HEK293T (cell line): ENCODE measurements at regions not wholly inside any gene's neighbourhood (a gene's known extent, or its start where the extent isn't known, plus 50 kb on each side); places are given as distances from the start of the nearest gene placed in this dataset.

Experiments used
- ARNT ChIP-seq: fragments of 450-650 bp; IDR thresholded peaks from 2 replicates; pipeline ENCODE4 v1.6.1; 2017; ENCODE audit warnings: mild to moderate bottlenecking
- BHLHE40 ChIP-seq: fragments of 450-650 bp; IDR thresholded peaks from 2 replicates; pipeline ENCODE4 v1.6.1; 2016; ENCODE audit warnings: mild to moderate bottlenecking, moderate library complexity, borderline replicate concordance
- CTBP1 ChIP-seq: fragments of 450-650 bp; IDR thresholded peaks from 2 replicates; pipeline ENCODE4 v1.6.1; 2016; ENCODE audit warnings: borderline replicate concordance
- ELF4 ChIP-seq: fragments of 450-650 bp; IDR thresholded peaks from 2 replicates; pipeline ENCODE4 v1.6.1; 2017; ENCODE audit warnings: antibody characterized with exemption
- FOXA1 ChIP-seq: fragments of 450-650 bp; IDR thresholded peaks from 2 replicates; pipeline ENCODE4 v1.6.1; 2016; ENCODE audit warnings: mild to moderate bottlenecking
- FOXK2 ChIP-seq: fragments of 450-650 bp; IDR thresholded peaks from 2 replicates; pipeline ENCODE4 v1.6.1; 2016; ENCODE audit warnings: mild to moderate bottlenecking
- FOXM1 ChIP-seq: fragments of 450-650 bp; IDR thresholded peaks from 2 replicates; pipeline ENCODE4 v1.6.1; 2017; ENCODE audit warnings: mild to moderate bottlenecking, borderline replicate concordance
- HDGF ChIP-seq: fragments of 450-650 bp; IDR thresholded peaks from 2 replicates; pipeline ENCODE4 v1.6.1; 2017; ENCODE audit warnings: antibody characterized with exemption, borderline replicate concordance
- L3MBTL2 ChIP-seq: fragments of 450-650 bp; conservative IDR thresholded peaks from 2 replicates; pipeline ENCODE4 v1.6.1; 2016; ENCODE audit warnings: mild to moderate bottlenecking
- LEF1 ChIP-seq: fragments of 450-650 bp; IDR thresholded peaks from 2 replicates; pipeline ENCODE4 v1.6.1; 2017; ENCODE audit warnings: mild to moderate bottlenecking, borderline replicate concordance
- NFRKB ChIP-seq: fragments of 450-650 bp; IDR thresholded peaks from 2 replicates; pipeline ENCODE4 v1.6.1; 2016; ENCODE audit warnings: mild to moderate bottlenecking, moderate library complexity
- PKNOX1 ChIP-seq: fragments of 450-650 bp; IDR thresholded peaks from 2 replicates; pipeline ENCODE4 v1.6.1; 2016
- SP1 ChIP-seq: fragments of 450-650 bp; IDR thresholded peaks from 2 replicates; pipeline ENCODE4 v1.6.1; 2017
- SUZ12 ChIP-seq: fragments of 450-650 bp; IDR thresholded peaks from 2 replicates; pipeline ENCODE4 v1.6.1; 2016; ENCODE audit warnings: mild to moderate bottlenecking

GRCh38 chr21:38956856-38957571 is 151.3 kb downstream of the ETS2 start:
- TF ChIP-seq BHLHE40 (no peak), ARNT (no peak), SUZ12 (no peak), SP1 (no peak), FOXM1 (no peak), ELF4 (no peak), NFRKB (no peak), HDGF (no peak), PKNOX1 (no peak), LEF1 (no peak), L3MBTL2 (no peak), CTBP1 (no peak), FOXA1 (no peak), FOXK2 (no peak)
